WTC11 (cell line): ENCODE measurements at regions not wholly inside any gene's neighbourhood (a gene's known extent, or its start where the extent isn't known, plus 50 kb on each side); places are given as distances from the start of the nearest gene placed in this dataset.

ENCODE experiments used
- MYBL2 ChIP-seq: sonication (generic); formaldehyde crosslinking; IDR thresholded peaks from 2 replicates; pipeline ENCODE4 v1.8.1; 2023; ENCODE audit warnings: mild to moderate bottlenecking, moderate library complexity, missing genetic modification reagents
- NFE2L1 ChIP-seq: sonication (generic); formaldehyde crosslinking; IDR thresholded peaks from 2 replicates; pipeline ENCODE4 v1.8.1; 2023; ENCODE audit warnings: missing genetic modification reagents
- TCF7 ChIP-seq: sonication (generic); formaldehyde crosslinking; IDR thresholded peaks from 2 replicates; pipeline ENCODE4 v1.8.0; 2022; ENCODE audit warnings: mild to moderate bottlenecking, low read depth, missing genetic modification reagents, moderate library complexity
- ZBTB21 ChIP-seq: sonication (generic); formaldehyde crosslinking; IDR thresholded peaks from 2 replicates; pipeline ENCODE4 v1.8.1; 2023; ENCODE audit warnings: mild to moderate bottlenecking, missing genetic modification reagents, borderline replicate concordance
- ZNF671 ChIP-seq: fragments of 250-450 bp; sonication (Bioruptor Pico); IDR thresholded peaks from 2 replicates; pipeline ENCODE4 v1.8.0; 2021; ENCODE audit warnings: mild to moderate bottlenecking
- TF ChIP-seq, protein P1 (sequence below): sonication (generic); formaldehyde crosslinking; conservative IDR thresholded peaks from 2 replicates; pipeline ENCODE4 v1.8.1; 2023; ENCODE audit warnings: mild to moderate bottlenecking, low read depth, missing genetic modification reagents, moderate library complexity
- TF ChIP-seq, protein P2 (sequence below): fragments of 200-600 bp; IDR thresholded peaks from 2 replicates; pipeline ENCODE4 v1.8.0; 2022; ENCODE audit warnings: antibody characterized with exemption
- TF ChIP-seq, protein P3 (sequence below): fragments of 250-450 bp; sonication (Bioruptor Pico); IDR thresholded peaks from 2 replicates; pipeline ENCODE4 v1.8.0; 2021; ENCODE audit warnings: mild to moderate bottlenecking
- TF ChIP-seq, protein P4 (sequence below): sonication (generic); formaldehyde crosslinking; IDR thresholded peaks from 2 replicates; pipeline ENCODE4 v1.8.1; 2023; ENCODE audit warnings: mild to moderate bottlenecking, missing genetic modification reagents, moderate library complexity
- TF ChIP-seq, protein P5 (sequence below): sonication (generic); formaldehyde crosslinking; IDR thresholded peaks from 2 replicates; pipeline ENCODE4 v1.8.1; 2023; ENCODE audit warnings: mild to moderate bottlenecking, missing genetic modification reagents, borderline replicate concordance
- TF ChIP-seq, protein P6 (sequence below): sonication (generic); formaldehyde crosslinking; IDR thresholded peaks from 2 replicates; pipeline ENCODE4 v1.8.0; 2022; ENCODE audit warnings: mild to moderate bottlenecking, missing genetic modification reagents
- TF ChIP-seq, protein P7 (sequence below): sonication (generic); formaldehyde crosslinking; conservative IDR thresholded peaks from 2 replicates; pipeline ENCODE4 v1.8.1; 2022; ENCODE audit warnings: mild to moderate bottlenecking, missing genetic modification reagents

DNA sequence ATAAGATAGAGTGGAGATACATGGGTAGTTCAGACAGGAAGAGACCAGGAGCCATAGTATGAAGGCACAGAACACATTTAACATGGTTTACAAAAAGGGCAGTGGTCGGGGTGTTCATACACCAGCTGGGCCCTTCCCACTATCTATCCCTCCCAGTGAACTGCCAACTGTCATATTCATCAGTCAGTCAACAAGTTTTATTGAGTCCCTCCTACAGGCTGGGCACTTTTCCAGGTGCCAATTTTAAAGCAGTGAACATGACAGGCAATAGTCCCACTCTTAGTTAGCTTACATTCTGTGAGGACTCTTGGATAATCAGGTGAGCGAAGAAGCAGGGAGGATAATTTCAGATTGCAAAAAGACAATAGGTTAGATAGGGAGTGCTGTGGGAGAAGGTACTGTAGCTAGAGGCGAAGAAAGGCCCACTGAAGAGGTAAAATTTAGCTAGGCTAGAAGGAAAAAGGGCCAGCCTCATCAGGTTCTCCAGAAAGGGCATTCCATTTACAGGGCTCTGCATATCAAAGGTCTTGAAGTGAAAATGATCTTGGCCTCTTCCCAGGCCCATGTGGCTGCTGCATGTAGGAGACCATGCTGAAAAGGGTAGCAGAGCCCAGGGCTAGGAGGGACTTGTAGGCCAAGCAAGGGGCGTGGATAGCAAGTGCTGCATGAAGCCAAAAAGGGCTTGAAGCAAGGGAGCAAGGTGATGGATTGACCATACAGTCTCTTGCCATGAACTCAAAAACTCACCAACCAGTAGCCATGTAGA lies 274.7 kb upstream of the SNX7 start:
- TF ChIP-seq, protein P1, sequence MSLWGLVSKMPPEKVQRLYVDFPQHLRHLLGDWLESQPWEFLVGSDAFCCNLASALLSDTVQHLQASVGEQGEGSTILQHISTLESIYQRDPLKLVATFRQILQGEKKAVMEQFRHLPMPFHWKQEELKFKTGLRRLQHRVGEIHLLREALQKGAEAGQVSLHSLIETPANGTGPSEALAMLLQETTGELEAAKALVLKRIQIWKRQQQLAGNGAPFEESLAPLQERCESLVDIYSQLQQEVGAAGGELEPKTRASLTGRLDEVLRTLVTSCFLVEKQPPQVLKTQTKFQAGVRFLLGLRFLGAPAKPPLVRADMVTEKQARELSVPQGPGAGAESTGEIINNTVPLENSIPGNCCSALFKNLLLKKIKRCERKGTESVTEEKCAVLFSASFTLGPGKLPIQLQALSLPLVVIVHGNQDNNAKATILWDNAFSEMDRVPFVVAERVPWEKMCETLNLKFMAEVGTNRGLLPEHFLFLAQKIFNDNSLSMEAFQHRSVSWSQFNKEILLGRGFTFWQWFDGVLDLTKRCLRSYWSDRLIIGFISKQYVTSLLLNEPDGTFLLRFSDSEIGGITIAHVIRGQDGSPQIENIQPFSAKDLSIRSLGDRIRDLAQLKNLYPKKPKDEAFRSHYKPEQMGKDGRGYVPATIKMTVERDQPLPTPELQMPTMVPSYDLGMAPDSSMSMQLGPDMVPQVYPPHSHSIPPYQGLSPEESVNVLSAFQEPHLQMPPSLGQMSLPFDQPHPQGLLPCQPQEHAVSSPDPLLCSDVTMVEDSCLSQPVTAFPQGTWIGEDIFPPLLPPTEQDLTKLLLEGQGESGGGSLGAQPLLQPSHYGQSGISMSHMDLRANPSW (CRISPR knock-in tag) = no peak
- TF ChIP-seq ZBTB21 (CRISPR knock-in tag) = no peak
- TF ChIP-seq, protein P2, sequence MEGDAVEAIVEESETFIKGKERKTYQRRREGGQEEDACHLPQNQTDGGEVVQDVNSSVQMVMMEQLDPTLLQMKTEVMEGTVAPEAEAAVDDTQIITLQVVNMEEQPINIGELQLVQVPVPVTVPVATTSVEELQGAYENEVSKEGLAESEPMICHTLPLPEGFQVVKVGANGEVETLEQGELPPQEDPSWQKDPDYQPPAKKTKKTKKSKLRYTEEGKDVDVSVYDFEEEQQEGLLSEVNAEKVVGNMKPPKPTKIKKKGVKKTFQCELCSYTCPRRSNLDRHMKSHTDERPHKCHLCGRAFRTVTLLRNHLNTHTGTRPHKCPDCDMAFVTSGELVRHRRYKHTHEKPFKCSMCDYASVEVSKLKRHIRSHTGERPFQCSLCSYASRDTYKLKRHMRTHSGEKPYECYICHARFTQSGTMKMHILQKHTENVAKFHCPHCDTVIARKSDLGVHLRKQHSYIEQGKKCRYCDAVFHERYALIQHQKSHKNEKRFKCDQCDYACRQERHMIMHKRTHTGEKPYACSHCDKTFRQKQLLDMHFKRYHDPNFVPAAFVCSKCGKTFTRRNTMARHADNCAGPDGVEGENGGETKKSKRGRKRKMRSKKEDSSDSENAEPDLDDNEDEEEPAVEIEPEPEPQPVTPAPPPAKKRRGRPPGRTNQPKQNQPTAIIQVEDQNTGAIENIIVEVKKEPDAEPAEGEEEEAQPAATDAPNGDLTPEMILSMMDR = no peak
- TF ChIP-seq, protein P3, sequence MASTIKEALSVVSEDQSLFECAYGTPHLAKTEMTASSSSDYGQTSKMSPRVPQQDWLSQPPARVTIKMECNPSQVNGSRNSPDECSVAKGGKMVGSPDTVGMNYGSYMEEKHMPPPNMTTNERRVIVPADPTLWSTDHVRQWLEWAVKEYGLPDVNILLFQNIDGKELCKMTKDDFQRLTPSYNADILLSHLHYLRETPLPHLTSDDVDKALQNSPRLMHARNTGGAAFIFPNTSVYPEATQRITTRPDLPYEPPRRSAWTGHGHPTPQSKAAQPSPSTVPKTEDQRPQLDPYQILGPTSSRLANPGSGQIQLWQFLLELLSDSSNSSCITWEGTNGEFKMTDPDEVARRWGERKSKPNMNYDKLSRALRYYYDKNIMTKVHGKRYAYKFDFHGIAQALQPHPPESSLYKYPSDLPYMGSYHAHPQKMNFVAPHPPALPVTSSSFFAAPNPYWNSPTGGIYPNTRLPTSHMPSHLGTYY (CRISPR knock-in tag) = no peak
- TF ChIP-seq, protein P4, sequence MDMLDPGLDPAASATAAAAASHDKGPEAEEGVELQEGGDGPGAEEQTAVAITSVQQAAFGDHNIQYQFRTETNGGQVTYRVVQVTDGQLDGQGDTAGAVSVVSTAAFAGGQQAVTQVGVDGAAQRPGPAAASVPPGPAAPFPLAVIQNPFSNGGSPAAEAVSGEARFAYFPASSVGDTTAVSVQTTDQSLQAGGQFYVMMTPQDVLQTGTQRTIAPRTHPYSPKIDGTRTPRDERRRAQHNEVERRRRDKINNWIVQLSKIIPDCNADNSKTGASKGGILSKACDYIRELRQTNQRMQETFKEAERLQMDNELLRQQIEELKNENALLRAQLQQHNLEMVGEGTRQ = no peak
- TF ChIP-seq TCF7 (CRISPR knock-in tag) = no peak
- TF ChIP-seq NFE2L1 (CRISPR knock-in tag) = no peak
- TF ChIP-seq ZNF671 (CRISPR knock-in tag) = no peak
- TF ChIP-seq, protein P5, sequence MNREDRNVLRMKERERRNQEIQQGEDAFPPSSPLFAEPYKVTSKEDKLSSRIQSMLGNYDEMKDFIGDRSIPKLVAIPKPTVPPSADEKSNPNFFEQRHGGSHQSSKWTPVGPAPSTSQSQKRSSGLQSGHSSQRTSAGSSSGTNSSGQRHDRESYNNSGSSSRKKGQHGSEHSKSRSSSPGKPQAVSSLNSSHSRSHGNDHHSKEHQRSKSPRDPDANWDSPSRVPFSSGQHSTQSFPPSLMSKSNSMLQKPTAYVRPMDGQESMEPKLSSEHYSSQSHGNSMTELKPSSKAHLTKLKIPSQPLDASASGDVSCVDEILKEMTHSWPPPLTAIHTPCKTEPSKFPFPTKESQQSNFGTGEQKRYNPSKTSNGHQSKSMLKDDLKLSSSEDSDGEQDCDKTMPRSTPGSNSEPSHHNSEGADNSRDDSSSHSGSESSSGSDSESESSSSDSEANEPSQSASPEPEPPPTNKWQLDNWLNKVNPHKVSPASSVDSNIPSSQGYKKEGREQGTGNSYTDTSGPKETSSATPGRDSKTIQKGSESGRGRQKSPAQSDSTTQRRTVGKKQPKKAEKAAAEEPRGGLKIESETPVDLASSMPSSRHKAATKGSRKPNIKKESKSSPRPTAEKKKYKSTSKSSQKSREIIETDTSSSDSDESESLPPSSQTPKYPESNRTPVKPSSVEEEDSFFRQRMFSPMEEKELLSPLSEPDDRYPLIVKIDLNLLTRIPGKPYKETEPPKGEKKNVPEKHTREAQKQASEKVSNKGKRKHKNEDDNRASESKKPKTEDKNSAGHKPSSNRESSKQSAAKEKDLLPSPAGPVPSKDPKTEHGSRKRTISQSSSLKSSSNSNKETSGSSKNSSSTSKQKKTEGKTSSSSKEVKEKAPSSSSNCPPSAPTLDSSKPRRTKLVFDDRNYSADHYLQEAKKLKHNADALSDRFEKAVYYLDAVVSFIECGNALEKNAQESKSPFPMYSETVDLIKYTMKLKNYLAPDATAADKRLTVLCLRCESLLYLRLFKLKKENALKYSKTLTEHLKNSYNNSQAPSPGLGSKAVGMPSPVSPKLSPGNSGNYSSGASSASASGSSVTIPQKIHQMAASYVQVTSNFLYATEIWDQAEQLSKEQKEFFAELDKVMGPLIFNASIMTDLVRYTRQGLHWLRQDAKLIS (CRISPR knock-in tag) = no peak
- TF ChIP-seq, protein P6, sequence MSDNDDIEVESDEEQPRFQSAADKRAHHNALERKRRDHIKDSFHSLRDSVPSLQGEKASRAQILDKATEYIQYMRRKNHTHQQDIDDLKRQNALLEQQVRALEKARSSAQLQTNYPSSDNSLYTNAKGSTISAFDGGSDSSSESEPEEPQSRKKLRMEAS (CRISPR knock-in tag) = no peak
- TF ChIP-seq, protein P7, sequence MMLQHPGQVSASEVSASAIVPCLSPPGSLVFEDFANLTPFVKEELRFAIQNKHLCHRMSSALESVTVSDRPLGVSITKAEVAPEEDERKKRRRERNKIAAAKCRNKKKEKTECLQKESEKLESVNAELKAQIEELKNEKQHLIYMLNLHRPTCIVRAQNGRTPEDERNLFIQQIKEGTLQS (CRISPR knock-in tag) = no peak
- no peak for TF ChIP-seq MYBL2 (CRISPR knock-in tag)
